ENCODE measurements at regions not wholly inside any gene's neighbourhood (a gene's known extent, or its start where the extent isn't known, plus 50 kb on each side); places are given as distances from the start of the nearest gene placed in this dataset.

- TF ChIP-seq POLR2A (IDR thresholded peaks at IDR 0.05), result no peak
- TF ChIP-seq, protein P1, sequence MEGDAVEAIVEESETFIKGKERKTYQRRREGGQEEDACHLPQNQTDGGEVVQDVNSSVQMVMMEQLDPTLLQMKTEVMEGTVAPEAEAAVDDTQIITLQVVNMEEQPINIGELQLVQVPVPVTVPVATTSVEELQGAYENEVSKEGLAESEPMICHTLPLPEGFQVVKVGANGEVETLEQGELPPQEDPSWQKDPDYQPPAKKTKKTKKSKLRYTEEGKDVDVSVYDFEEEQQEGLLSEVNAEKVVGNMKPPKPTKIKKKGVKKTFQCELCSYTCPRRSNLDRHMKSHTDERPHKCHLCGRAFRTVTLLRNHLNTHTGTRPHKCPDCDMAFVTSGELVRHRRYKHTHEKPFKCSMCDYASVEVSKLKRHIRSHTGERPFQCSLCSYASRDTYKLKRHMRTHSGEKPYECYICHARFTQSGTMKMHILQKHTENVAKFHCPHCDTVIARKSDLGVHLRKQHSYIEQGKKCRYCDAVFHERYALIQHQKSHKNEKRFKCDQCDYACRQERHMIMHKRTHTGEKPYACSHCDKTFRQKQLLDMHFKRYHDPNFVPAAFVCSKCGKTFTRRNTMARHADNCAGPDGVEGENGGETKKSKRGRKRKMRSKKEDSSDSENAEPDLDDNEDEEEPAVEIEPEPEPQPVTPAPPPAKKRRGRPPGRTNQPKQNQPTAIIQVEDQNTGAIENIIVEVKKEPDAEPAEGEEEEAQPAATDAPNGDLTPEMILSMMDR (IDR thresholded peaks at IDR 0.05), result no peak
These were observed 408.9 kb upstream of the ANO5 start for GRCh38 chr11:21783954-21784353.
